ENCODE measurements at regions not wholly inside any gene's neighbourhood (a gene's known extent, or its start where the extent isn't known, plus 50 kb on each side); places are given as distances from the start of the nearest gene placed in this dataset.

DNA sequence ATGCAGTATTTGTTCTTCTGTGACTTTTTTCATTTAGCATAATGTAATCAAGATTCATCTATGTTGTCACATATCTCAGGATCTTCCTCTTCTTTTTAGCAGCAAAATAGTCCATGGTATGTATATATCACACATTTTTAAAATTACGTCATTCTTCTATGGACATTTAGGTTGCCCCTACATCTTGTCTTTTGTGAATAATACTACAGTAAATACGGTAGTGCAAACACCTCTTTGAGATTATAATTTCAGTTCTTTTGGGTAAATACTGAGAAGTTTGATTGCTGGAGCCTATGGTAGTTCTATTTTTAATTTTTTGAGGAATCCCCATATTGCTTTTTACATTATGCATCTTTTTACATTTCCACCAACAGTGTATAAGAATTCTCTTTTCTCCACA, 1174.9 kb downstream of the NSUN3 start:
- TF ChIP-seq, protein P1, sequence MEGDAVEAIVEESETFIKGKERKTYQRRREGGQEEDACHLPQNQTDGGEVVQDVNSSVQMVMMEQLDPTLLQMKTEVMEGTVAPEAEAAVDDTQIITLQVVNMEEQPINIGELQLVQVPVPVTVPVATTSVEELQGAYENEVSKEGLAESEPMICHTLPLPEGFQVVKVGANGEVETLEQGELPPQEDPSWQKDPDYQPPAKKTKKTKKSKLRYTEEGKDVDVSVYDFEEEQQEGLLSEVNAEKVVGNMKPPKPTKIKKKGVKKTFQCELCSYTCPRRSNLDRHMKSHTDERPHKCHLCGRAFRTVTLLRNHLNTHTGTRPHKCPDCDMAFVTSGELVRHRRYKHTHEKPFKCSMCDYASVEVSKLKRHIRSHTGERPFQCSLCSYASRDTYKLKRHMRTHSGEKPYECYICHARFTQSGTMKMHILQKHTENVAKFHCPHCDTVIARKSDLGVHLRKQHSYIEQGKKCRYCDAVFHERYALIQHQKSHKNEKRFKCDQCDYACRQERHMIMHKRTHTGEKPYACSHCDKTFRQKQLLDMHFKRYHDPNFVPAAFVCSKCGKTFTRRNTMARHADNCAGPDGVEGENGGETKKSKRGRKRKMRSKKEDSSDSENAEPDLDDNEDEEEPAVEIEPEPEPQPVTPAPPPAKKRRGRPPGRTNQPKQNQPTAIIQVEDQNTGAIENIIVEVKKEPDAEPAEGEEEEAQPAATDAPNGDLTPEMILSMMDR (conservative IDR thresholded peaks at IDR 0.05; ENCODE audit: low read depth, low read length) = no peak
- no peak for TF ChIP-seq EZH2 (IDR thresholded peaks at IDR 0.05; ENCODE audit: borderline replicate concordance, low read depth, low read length, poor library complexity, severe bottlenecking)

Data from A673 (cell line).